ENCODE measurements at regions not wholly inside any gene's neighbourhood (a gene's known extent, or its start where the extent isn't known, plus 50 kb on each side); places are given as distances from the start of the nearest gene placed in this dataset.
"Not testable (repeated sequence)": the region's sequence is repeated elsewhere in the genome, so short reads cannot be mapped to it uniquely, and the experiment has no call there.

- intact Hi-C loops (cut with DNase I; ENCODE audit: low total_unique reads), result no loop called here
- Histone ChIP-seq H3K27ac (no peak overlapping the region), H3K4me3 (no peak overlapping the region), H3K4me1 (no peaks in the 10 kb centered on the region), H3K9me3 (no peaks in the 10 kb centered on the region), H3K27me3 (no peaks in the 10 kb centered on the region), H3K36me3 (no peaks in the 10 kb centered on the region)
- DNase-seq, result no peak
- no peak for TF ChIP-seq POLR2A (IDR thresholded peaks at IDR 0.05)
- no peak for TF ChIP-seq CTCF (IDR thresholded peaks at IDR 0.05)
- TF ChIP-seq POLR2AphosphoS5 (IDR thresholded peaks at IDR 0.05), result no peak
- TF ChIP-seq EP300 (IDR thresholded peaks at IDR 0.05; ENCODE audit: low read depth), result no peak
- in situ Hi-C loops (cut with MboI; ENCODE audit: low pct_ligation_motif_present in 1 of 4, low pct_unique_long_range_greater_than_20kb in 1 of 4, low sequenced_read_pairs in 3 of 4), result no loop called here
- 82 to 86% methylated on average over 2 of the region's 2 CpGs for WGBS, 2 donors (ENCODE audit: low coverage in 1 of 2)
Observed at GRCh38 chr4:65223601-65224000, 446.7 kb downstream of the EPHA5 start.

- WGBS, 2 donors (ENCODE audit: low coverage in 1 of 2), result 87 to 92% methylated on average over 8 to 11 of the region's 11 CpGs
- H3K36me3 ChIP-seq; H3K4me1 ChIP-seq; H3K27ac ChIP-seq; H3K9me3 ChIP-seq; H3K4me3 ChIP-seq; H3K27me3 ChIP-seq; in situ Hi-C loops (cut with MboI; ENCODE audit: low pct_ligation_motif_present in 1 of 4, low pct_unique_long_range_greater_than_20kb in 1 of 4, low sequenced_read_pairs in 3 of 4); intact Hi-C loops (cut with DNase I; ENCODE audit: low total_unique reads); DNase-seq: not testable (repeated sequence)
Observed at GRCh38 chr4:65223074-65223473, 447.2 kb downstream of the EPHA5 start.

- no peak for DNase-seq
- Histone ChIP-seq H3K9me3 (no peaks in the 10 kb centered on the region), H3K4me1 (no peaks in the 10 kb centered on the region), H3K36me3 (no peaks in the 10 kb centered on the region), H3K4me3 (no peak overlapping the region), H3K27ac (no peak overlapping the region), H3K27me3 (no peaks in the 10 kb centered on the region)
- WGBS, 2 donors (ENCODE audit: low coverage in 1 of 2), result 75% methylated on average over 2 of the region's 2 CpGs; no CpG with 5 or more reads in 1 of the 2 donors
- in situ Hi-C loops (cut with MboI; ENCODE audit: low pct_ligation_motif_present in 1 of 4, low pct_unique_long_range_greater_than_20kb in 1 of 4, low sequenced_read_pairs in 3 of 4), result no loop called here
- intact Hi-C loops (cut with DNase I; ENCODE audit: low total_unique reads), result no loop called here
- TF ChIP-seq POLR2A (IDR thresholded peaks at IDR 0.05), result no peak
- no peak for TF ChIP-seq EP300 (IDR thresholded peaks at IDR 0.05; ENCODE audit: low read depth)
- no peak for TF ChIP-seq CTCF (IDR thresholded peaks at IDR 0.05)
- TF ChIP-seq POLR2AphosphoS5 (IDR thresholded peaks at IDR 0.05), result no peak
Observed at GRCh38 chr4:65217179-65217578, 453.1 kb downstream of the EPHA5 start.

- in situ Hi-C loops (cut with MboI; ENCODE audit: low pct_ligation_motif_present in 1 of 4, low pct_unique_long_range_greater_than_20kb in 1 of 4, low sequenced_read_pairs in 3 of 4), result no loop called here
- Histone ChIP-seq H3K36me3 (no peaks in the 10 kb centered on the region), H3K27ac (no peak overlapping the region), H3K4me1 (no peaks in the 10 kb centered on the region), H3K9me3 (no peaks in the 10 kb centered on the region), H3K4me3 (no peak overlapping the region), H3K27me3 (no peaks in the 10 kb centered on the region)
- DNase-seq, result no peak
- intact Hi-C loops (cut with DNase I; ENCODE audit: low total_unique reads), result no loop called here
- TF ChIP-seq POLR2AphosphoS5 (IDR thresholded peaks at IDR 0.05) (no peak), POLR2A (IDR thresholded peaks at IDR 0.05) (no peak), EP300 (IDR thresholded peaks at IDR 0.05; ENCODE audit: low read depth) (no peak), CTCF (IDR thresholded peaks at IDR 0.05) (no peak)
Observed at GRCh38 chr4:65202853-65203236, 467.4 kb downstream of the EPHA5 start.

GRCh38 chr4:65202165-65202852 lies 468.0 kb downstream of the EPHA5 start:
- in situ Hi-C loops (cut with MboI; ENCODE audit: low pct_ligation_motif_present in 1 of 4, low pct_unique_long_range_greater_than_20kb in 1 of 4, low sequenced_read_pairs in 3 of 4) (no loop called here), intact Hi-C loops (cut with DNase I; ENCODE audit: low total_unique reads) (no loop called here)
- 55 to 61% methylated on average over 2 of the region's 2 CpGs for WGBS, 2 donors (ENCODE audit: low coverage in 1 of 2)
- H3K4me1 ChIP-seq, result no peaks in the 10 kb centered on the region
- H3K27me3 ChIP-seq, result no peaks in the 10 kb centered on the region
- H3K9me3 ChIP-seq, result no peaks in the 10 kb centered on the region
- DNase-seq, result no peak
- H3K36me3 ChIP-seq, result no peaks in the 10 kb centered on the region
- no peak overlapping the region for H3K4me3 ChIP-seq
- no peak for TF ChIP-seq POLR2AphosphoS5 (IDR thresholded peaks at IDR 0.05)
- TF ChIP-seq CTCF (IDR thresholded peaks at IDR 0.05), result no peak
- no peak for TF ChIP-seq POLR2A (IDR thresholded peaks at IDR 0.05)
- no peak overlapping the region for H3K27ac ChIP-seq

All from transverse colon (tissue), 4 donors.